GM20431 (cell line): ENCODE measurements at regions not wholly inside any gene's neighbourhood (a gene's known extent, or its start where the extent isn't known, plus 50 kb on each side); places are given as distances from the start of the nearest gene placed in this dataset.
"Not testable (repeated sequence)": the region's sequence is repeated elsewhere in the genome, so short reads cannot be mapped to it uniquely, and the experiment has no call there.

ENCODE experiments used
- in situ Hi-C: fragments of 300-500 bp; cut with MseI, MboI; formaldehyde crosslinking; loops from one replicate; pipeline ENCODE4 v1.15.0; 2020; ENCODE audit warnings: low sequenced_read_pairs; ENCODE audit not compliant: unreplicated experiment

- in situ Hi-C loops = no loop called here
Observed at GRCh38 chr3:145383416-145383815, 777.6 kb downstream of the PLOD2 start.

- in situ Hi-C loops = no loop called here
Observed at GRCh38 chr3:145384307-145384706, 776.7 kb downstream of the PLOD2 start.

- in situ Hi-C loops = no loop called here
Observed at GRCh38 chr3:145387211-145387610, 773.8 kb downstream of the PLOD2 start.

- in situ Hi-C loops = no loop called here
Observed at GRCh38 chr3:145395421-145395820, 765.6 kb downstream of the PLOD2 start.

GRCh38 chr3:145411605-145412004 lies 749.4 kb downstream of the PLOD2 start:
- in situ Hi-C loops = no loop called here

GRCh38 chr3:145417678-145418077 lies 743.3 kb downstream of the PLOD2 start:
- in situ Hi-C loops = no loop called here

GRCh38 chr3:145422556-145422955 lies 738.4 kb downstream of the PLOD2 start:
- in situ Hi-C loops = no loop called here

- in situ Hi-C loops = no loop called here
Observed at GRCh38 chr3:145427355-145427754, 733.6 kb downstream of the PLOD2 start.

- in situ Hi-C loops = no loop called here
Observed at GRCh38 chr3:145429546-145429945, 731.4 kb downstream of the PLOD2 start.

- in situ Hi-C loops = no loop called here
Observed at GRCh38 chr3:145448436-145448835, 712.5 kb downstream of the PLOD2 start.

- in situ Hi-C loops = no loop called here
Observed at GRCh38 chr3:145450018-145450682, 710.8 kb downstream of the PLOD2 start.

GRCh38 chr3:145457825-145458552 lies 703.0 kb downstream of the PLOD2 start:
- in situ Hi-C loops = no loop called here

- in situ Hi-C loops = not testable (repeated sequence)
Observed at GRCh38 chr3:145459681-145460080, 701.3 kb downstream of the PLOD2 start.

- in situ Hi-C loops = no loop called here
Observed at GRCh38 chr3:145471976-145472375, 689.0 kb downstream of the PLOD2 start.

GRCh38 chr3:145482735-145483134 lies 678.2 kb downstream of the PLOD2 start:
- in situ Hi-C loops = not testable (repeated sequence)

- in situ Hi-C loops = no loop called here
Observed at GRCh38 chr3:145483992-145484391, 677.0 kb downstream of the PLOD2 start.

GRCh38 chr3:145489011-145489410 lies 672.0 kb downstream of the PLOD2 start:
- in situ Hi-C loops = no loop called here

- in situ Hi-C loops = no loop called here
Observed at GRCh38 chr3:145490088-145491048, 670.6 kb downstream of the PLOD2 start.

GRCh38 chr3:145492456-145492855 lies 668.5 kb downstream of the PLOD2 start:
- in situ Hi-C loops = no loop called here

GRCh38 chr3:145517416-145517815 lies 643.6 kb downstream of the PLOD2 start:
- in situ Hi-C loops = not testable (repeated sequence)

GRCh38 chr3:145518639-145519038 lies 642.3 kb downstream of the PLOD2 start:
- in situ Hi-C loops = no loop called here
